ENCODE measurements at regions not wholly inside any gene's neighbourhood (a gene's known extent, or its start where the extent isn't known, plus 50 kb on each side); places are given as distances from the start of the nearest gene placed in this dataset.
"Not testable (repeated sequence)": the region's sequence is repeated elsewhere in the genome, so short reads cannot be mapped to it uniquely, and the experiment has no call there.

GRCh38 chr10:53325066-53325465 is 552.5 kb upstream of the MBL2 start:
- no peak for DNase-seq

- no peak for DNase-seq
Measured at GRCh38 chr10:53315709-53316108, 543.1 kb upstream of the MBL2 start.

GRCh38 chr10:53314876-53315275 is 542.3 kb upstream of the MBL2 start:
- DNase-seq: no peak

GRCh38 chr10:53298443-53298842 is 525.9 kb upstream of the MBL2 start:
- no peak for DNase-seq

GRCh38 chr10:53284615-53285182 is 512.1 kb upstream of the MBL2 start:
- DNase-seq: no peak

GRCh38 chr10:53276797-53277196 is 504.2 kb upstream of the MBL2 start:
- no peak for DNase-seq

GRCh38 chr10:53269482-53269881 is 496.9 kb upstream of the MBL2 start:
- DNase-seq: no peak

GRCh38 chr10:53260213-53260612 is 487.6 kb upstream of the MBL2 start:
- no peak for DNase-seq

GRCh38 chr10:53256623-53257022 is 484.0 kb upstream of the MBL2 start:
- DNase-seq: no peak

GRCh38 chr10:53255661-53256205 is 483.1 kb upstream of the MBL2 start:
- DNase-seq: no peak

- no peak for DNase-seq
Measured at GRCh38 chr10:53253221-53253620, 480.6 kb upstream of the MBL2 start.

GRCh38 chr10:53239873-53240272 is 467.3 kb upstream of the MBL2 start:
- DNase-seq: no peak

GRCh38 chr10:53236941-53237340 is 464.4 kb upstream of the MBL2 start:
- no peak for DNase-seq

- no peak for DNase-seq
Measured at GRCh38 chr10:53233749-53234148, 461.2 kb upstream of the MBL2 start.

GRCh38 chr10:53230651-53231050 is 458.1 kb upstream of the MBL2 start:
- DNase-seq: no peak

GRCh38 chr10:53223851-53224250 is 451.3 kb upstream of the MBL2 start:
- DNase-seq: no peak

GRCh38 chr10:53222806-53223205 is 450.2 kb upstream of the MBL2 start:
- DNase-seq: no peak

- DNase-seq: no peak
Measured at GRCh38 chr10:53209944-53210611, 437.5 kb upstream of the MBL2 start.

- no peak for DNase-seq
Measured at GRCh38 chr10:53183733-53184132, 411.1 kb upstream of the MBL2 start.

GRCh38 chr10:53177468-53177867 is 404.9 kb upstream of the MBL2 start:
- DNase-seq: no peak

- no peak for DNase-seq
Measured at GRCh38 chr10:53166325-53166724, 393.7 kb upstream of the MBL2 start.

- no peak for DNase-seq
Measured at GRCh38 chr10:53162856-53163255, 390.3 kb upstream of the MBL2 start.

GRCh38 chr10:53161231-53161630 is 388.6 kb upstream of the MBL2 start:
- DNase-seq: no peak

GRCh38 chr10:53155674-53156073 is 383.1 kb upstream of the MBL2 start:
- DNase-seq: not testable (repeated sequence)

GRCh38 chr10:53153831-53154230 is 381.2 kb upstream of the MBL2 start:
- no peak for DNase-seq

Measured in stimulated activated CD4-positive, alpha-beta T cell treated with anti-CD3 and anti-CD28 coated beads, Interleukin-2, amount 100 ng/mL, for 48 hours (primary cell).